Prostate gland (tissue), 2 donors: ENCODE measurements at regions not wholly inside any gene's neighbourhood (a gene's known extent, or its start where the extent isn't known, plus 50 kb on each side); places are given as distances from the start of the nearest gene placed in this dataset.

Source experiments
- CTCF ChIP-seq, 4 experiments: fragments of 200-600 bp in 2 of 4; fragments of 450-650 bp in 2 of 4; sonication (generic) in 2 of 4; IDR thresholded peaks; 1 replicate in 3 of 4; 2 replicates in 1 of 4; pipeline ENCODE4 v1.5.1; 2016 to 2019; ENCODE audit warnings: antibody characterized with exemption in 4 of 4, mild to moderate bottlenecking in 2 of 4, moderate library complexity in 2 of 4
- POLR2A ChIP-seq: fragments of 450-650 bp; IDR thresholded peaks from one replicate; pipeline ENCODE4 v1.6.1; 2016; ENCODE audit warnings: antibody characterized with exemption, mild to moderate bottlenecking

- no peak for TF ChIP-seq CTCF (IDR thresholded peaks at IDR 0.05)
- TF ChIP-seq POLR2A = no peak
Observed at GRCh38 chr3:23691357-23691895, 114.3 kb upstream of the UBE2E1 start.
